IPS DF 6.9 (cell line): ENCODE measurements at regions not wholly inside any gene's neighbourhood (a gene's known extent, or its start where the extent isn't known, plus 50 kb on each side); places are given as distances from the start of the nearest gene placed in this dataset.

Experiments
- DNase-seq: peaks from one replicate; pipeline ENCODE4 v3.0.0-alpha.2; 2013; ENCODE audit warnings: low read depth, low spot score
- H3K27ac ChIP-seq: one replicate; pipeline ENCODE4 v1.5.1; 2013; ENCODE audit warnings: low read length, control low read depth
- H3K27me3 ChIP-seq: 2 replicates; pipeline ENCODE4 v1.6.1; 2013; ENCODE audit warnings: mild to moderate bottlenecking, low read length; ENCODE audit not compliant: control insufficient read depth, insufficient read depth
- H3K36me3 ChIP-seq: 2 replicates; pipeline ENCODE4 v1.6.1; 2013; ENCODE audit warnings: low read length; ENCODE audit not compliant: control insufficient read depth, insufficient read depth
- H3K4me1 ChIP-seq: 2 replicates; pipeline ENCODE4 v1.6.1; 2013; ENCODE audit warnings: low read length; ENCODE audit not compliant: control insufficient read depth, insufficient read depth
- H3K4me3 ChIP-seq: 2 replicates; pipeline ENCODE4 v1.5.1; 2013; ENCODE audit warnings: mild to moderate bottlenecking, low read length
- H3K9me3 ChIP-seq: 2 replicates; pipeline ENCODE4 v1.6.1; 2013; ENCODE audit warnings: low read length, inconsistent platforms; ENCODE audit not compliant: control insufficient read depth, insufficient read depth
- WGBS: extraction: QIAGEN DNeasy Blood & Tissue Kit; methylation state at CpG from one replicate; pipeline ENCODE4 v1.1.7; 2013; ENCODE audit warnings: mixed read lengths, missing lambda C conversion rate; ENCODE audit not compliant: insufficient read length, insufficient coverage; 5-methylcytosine and 5-hydroxymethylcytosine counted together

GRCh38 chr9:134561427-134562145, 80.0 kb upstream of the COL5A1 start:
- H3K4me1 ChIP-seq: no peaks in the 10 kb centered on the region
- H3K9me3 ChIP-seq: no peaks in the 10 kb centered on the region; the same call in 1 of the 2 replicates
- no peak overlapping the region for H3K27ac ChIP-seq
- DNase-seq: no peak
- H3K4me3 ChIP-seq: no peak overlapping the region
- WGBS: no CpG with 5 or more reads among the region's 12 CpGs
- no peaks in the 10 kb centered on the region for H3K27me3 ChIP-seq
- H3K36me3 ChIP-seq: no peaks in the 10 kb centered on the region

GRCh38 chr9:134562146-134562849, 79.3 kb upstream of the COL5A1 start:
- no peaks in the 10 kb centered on the region for H3K4me1 ChIP-seq
- DNase-seq: no peak
- no peak overlapping the region for H3K4me3 ChIP-seq
- H3K27ac ChIP-seq: no peak overlapping the region
- whole genome bisulfite sequencing: no CpG with 5 or more reads among the region's 5 CpGs
- no peaks in the 10 kb centered on the region for H3K36me3 ChIP-seq
- no peaks in the 10 kb centered on the region; the same call in 1 of the 2 replicates for H3K9me3 ChIP-seq
- no peaks in the 10 kb centered on the region for H3K27me3 ChIP-seq

GRCh38 chr9:134563397-134563796, 78.2 kb upstream of the COL5A1 start:
- Histone ChIP-seq H3K9me3 (no peaks in the 10 kb centered on the region; the same call in 1 of the 2 replicates), H3K4me3 (no peak overlapping the region), H3K27me3 (no peaks in the 10 kb centered on the region), H3K4me1 (no peaks in the 10 kb centered on the region), H3K27ac (no peak overlapping the region), H3K36me3 (no peaks in the 10 kb centered on the region)
- no peak for DNase-seq
- WGBS: no CpG with 5 or more reads among the region's 4 CpGs

GRCh38 chr9:134564431-134565170, 77.0 kb upstream of the COL5A1 start:
- DNase-seq: no peak
- Histone ChIP-seq H3K4me3 (no peak overlapping the region), H3K27ac (no peak overlapping the region), H3K36me3 (no peaks in the 10 kb centered on the region), H3K4me1 (no peaks in the 10 kb centered on the region), H3K27me3 (no peaks in the 10 kb centered on the region), H3K9me3 (no peaks in the 10 kb centered on the region; the same call in 1 of the 2 replicates)
- no CpG with 5 or more reads among the region's 16 CpGs for WGBS

GRCh38 chr9:134565316-134565915, 76.2 kb upstream of the COL5A1 start:
- no peak for DNase-seq
- WGBS: no CpG with 5 or more reads among the region's 14 CpGs
- Histone ChIP-seq H3K36me3 (no peaks in the 10 kb centered on the region), H3K27ac (no peak overlapping the region), H3K9me3 (no peaks in the 10 kb centered on the region; the same call in 1 of the 2 replicates), H3K4me3 (no peak overlapping the region), H3K27me3 (no peaks in the 10 kb centered on the region), H3K4me1 (no peaks in the 10 kb centered on the region)

GRCh38 chr9:134566196-134566847, 75.3 kb upstream of the COL5A1 start:
- Histone ChIP-seq H3K4me3 (no peak overlapping the region), H3K27me3 (no peaks in the 10 kb centered on the region), H3K27ac (no peak overlapping the region), H3K36me3 (no peaks in the 10 kb centered on the region), H3K9me3 (no peaks in the 10 kb centered on the region; the same call in 1 of the 2 replicates), H3K4me1 (no peaks in the 10 kb centered on the region)
- no peak for DNase-seq
- WGBS: no CpG with 5 or more reads among the region's 18 CpGs

- no peak for DNase-seq
Measured at GRCh38 chr9:134566936-134567335, 74.7 kb upstream of the COL5A1 start.

GRCh38 chr9:134568116-134568515, 73.5 kb upstream of the COL5A1 start:
- DNase-seq: no peak
- Histone ChIP-seq H3K36me3 (no peaks in the 10 kb centered on the region), H3K27ac (no peak overlapping the region), H3K4me1 (no peaks in the 10 kb centered on the region), H3K9me3 (no peaks in the 10 kb centered on the region; the same call in 1 of the 2 replicates), H3K4me3 (no peak overlapping the region), H3K27me3 (no peaks in the 10 kb centered on the region)
- no CpG with 5 or more reads among the region's 5 CpGs for WGBS

More at GRCh38 chr9:134566936-134567335, 74.7 kb upstream of the COL5A1 start:
- no peaks in the 10 kb centered on the region for H3K27me3 ChIP-seq
- H3K27ac ChIP-seq: no peak overlapping the region
- no peaks in the 10 kb centered on the region; the same call in 1 of the 2 replicates for H3K9me3 ChIP-seq
- H3K4me1 ChIP-seq: no peaks in the 10 kb centered on the region
- no CpG with 5 or more reads among the region's 5 CpGs for WGBS
- no peaks in the 10 kb centered on the region for H3K36me3 ChIP-seq
- H3K4me3 ChIP-seq: no peak overlapping the region

GRCh38 chr9:134568811-134569210, 72.8 kb upstream of the COL5A1 start:
- no peak for DNase-seq
- Histone ChIP-seq H3K4me1 (no peaks in the 10 kb centered on the region), H3K27ac (no peak overlapping the region), H3K36me3 (no peaks in the 10 kb centered on the region), H3K4me3 (no peak overlapping the region), H3K9me3 (no peaks in the 10 kb centered on the region; the same call in 1 of the 2 replicates), H3K27me3 (no peaks in the 10 kb centered on the region)
- no CpG with 5 or more reads among the region's 3 CpGs for WGBS

GRCh38 chr9:134569626-134570025, 72.0 kb upstream of the COL5A1 start:
- H3K4me3 ChIP-seq: no peak overlapping the region
- H3K36me3 ChIP-seq: no peaks in the 10 kb centered on the region
- DNase-seq: no peak
- H3K4me1 ChIP-seq: no peaks in the 10 kb centered on the region
- H3K27ac ChIP-seq: no peak overlapping the region
- no CpG with 5 or more reads among the region's 7 CpGs for WGBS
- H3K27me3 ChIP-seq: no peaks in the 10 kb centered on the region
- no peaks in the 10 kb centered on the region for H3K9me3 ChIP-seq
